T-helper 1 cell treated with Interleukin-12 subunit alpha and Interleukin-12 subunit beta and Interleukin-4 antibody, amounts not matched to agents 30 ng/mL and 1 ng/mL, for 36 hours (primary cell): ENCODE measurements at regions not wholly inside any gene's neighbourhood (a gene's known extent, or its start where the extent isn't known, plus 50 kb on each side); places are given as distances from the start of the nearest gene placed in this dataset.

Source experiments
- intact Hi-C: fragments of 100-400 bp; cut with micrococcal nuclease; formaldehyde crosslinking; loops from one replicate; pipeline ENCODE4 v1.15.1; 2024

DNA sequence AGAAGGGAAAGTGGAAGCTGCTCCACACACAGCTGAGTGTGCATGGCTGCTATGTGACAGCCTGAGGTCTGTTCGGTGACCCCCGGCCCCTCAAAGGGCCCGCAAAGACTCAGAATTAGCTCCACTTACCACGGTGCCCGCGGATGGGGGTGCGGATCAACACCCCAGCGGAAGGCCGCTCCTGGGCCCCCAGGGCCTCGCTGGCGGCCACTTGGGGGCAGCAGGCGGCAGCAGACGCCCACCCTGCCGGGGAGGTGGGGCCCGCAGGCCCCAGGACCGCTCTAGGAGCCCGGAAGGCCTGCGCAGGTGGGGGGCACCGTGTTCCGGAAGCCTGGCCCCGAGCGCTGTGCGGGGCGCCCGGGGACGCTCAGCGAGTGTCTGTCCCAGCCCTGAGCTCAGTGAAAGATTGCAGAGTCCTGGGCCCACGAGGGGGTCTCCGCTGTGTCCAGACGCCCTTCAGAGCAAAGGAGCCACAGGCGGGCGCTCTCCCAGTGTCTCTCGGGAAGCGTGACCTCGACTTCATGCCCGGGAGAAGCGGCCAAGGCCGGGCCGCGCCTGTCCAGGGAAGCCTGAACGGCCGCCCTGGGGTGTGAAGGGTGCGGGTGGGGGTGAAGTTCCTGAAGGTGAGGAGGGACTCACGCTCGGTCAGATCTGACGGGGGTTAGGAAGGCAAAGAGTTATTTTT, 118.7 kb downstream of the VAPA start:
- intact Hi-C loops = no loop called here

DNA sequence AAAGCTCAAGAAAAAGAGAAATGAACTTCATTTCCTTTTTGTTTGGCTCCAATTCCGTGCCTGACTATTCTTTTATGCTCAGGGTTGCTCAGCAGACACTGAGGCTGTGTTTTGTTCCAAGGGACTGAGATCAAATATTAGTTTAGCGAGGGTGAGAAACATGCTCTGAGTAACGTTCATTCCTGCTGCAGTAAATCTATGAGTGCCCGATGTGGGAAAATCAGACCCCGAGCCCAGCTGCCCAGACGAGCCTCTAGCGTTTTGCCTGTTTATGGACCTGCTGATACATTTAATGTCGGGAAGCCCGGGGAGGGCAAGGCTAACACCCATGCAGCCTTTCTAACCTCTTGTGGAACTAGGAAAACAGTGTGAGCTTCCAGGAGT, 119.2 kb downstream of the VAPA start:
- intact Hi-C loops = no loop called here

GRCh38 chr18:10035281-10035991, 121.6 kb downstream of the VAPA start:
- intact Hi-C loops = no loop called here

DNA sequence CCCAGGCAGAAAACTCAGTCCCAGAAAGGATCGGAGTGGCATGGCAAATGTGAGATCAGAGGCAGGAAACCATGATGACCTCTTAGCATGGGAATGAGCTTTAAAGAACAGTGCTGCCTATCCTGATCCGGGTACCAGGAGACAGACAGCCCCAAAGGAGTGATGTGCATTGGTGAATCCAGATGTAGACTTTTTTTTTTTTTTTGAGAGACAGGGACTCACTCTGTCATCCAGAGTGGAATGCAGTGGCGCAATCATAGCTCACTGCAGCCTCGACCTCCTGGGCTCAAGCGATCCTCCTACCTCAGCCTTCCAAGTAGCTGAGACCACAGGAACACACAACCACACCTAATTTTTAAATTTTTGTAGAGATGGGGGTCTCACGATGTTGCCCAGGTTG, 122.7 kb downstream of the VAPA start:
- intact Hi-C loops = no loop called here

DNA sequence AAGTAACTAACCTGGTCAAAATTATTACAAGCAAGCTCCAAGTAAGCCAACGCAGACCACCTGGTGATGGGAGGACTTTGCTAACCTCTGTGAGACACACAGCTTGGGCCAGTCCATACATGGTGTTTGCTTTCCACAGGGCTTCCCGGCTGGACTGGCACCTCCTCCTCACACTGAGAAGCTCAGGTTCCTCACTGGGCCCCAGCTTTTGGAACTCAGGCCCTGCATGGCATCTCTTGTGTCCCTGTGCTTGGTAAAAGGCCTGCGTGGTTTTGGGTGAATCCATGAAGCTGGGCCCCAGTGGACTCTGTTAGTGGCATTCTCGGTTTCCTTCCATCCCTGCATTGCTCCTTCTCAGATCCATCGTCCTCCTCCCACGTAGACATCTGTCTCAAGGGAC, 123.4 kb downstream of the VAPA start:
- intact Hi-C loops = no loop called here

GRCh38 chr18:10038268-10038667, 124.5 kb downstream of the VAPA start:
- intact Hi-C loops = no loop called here

DNA sequence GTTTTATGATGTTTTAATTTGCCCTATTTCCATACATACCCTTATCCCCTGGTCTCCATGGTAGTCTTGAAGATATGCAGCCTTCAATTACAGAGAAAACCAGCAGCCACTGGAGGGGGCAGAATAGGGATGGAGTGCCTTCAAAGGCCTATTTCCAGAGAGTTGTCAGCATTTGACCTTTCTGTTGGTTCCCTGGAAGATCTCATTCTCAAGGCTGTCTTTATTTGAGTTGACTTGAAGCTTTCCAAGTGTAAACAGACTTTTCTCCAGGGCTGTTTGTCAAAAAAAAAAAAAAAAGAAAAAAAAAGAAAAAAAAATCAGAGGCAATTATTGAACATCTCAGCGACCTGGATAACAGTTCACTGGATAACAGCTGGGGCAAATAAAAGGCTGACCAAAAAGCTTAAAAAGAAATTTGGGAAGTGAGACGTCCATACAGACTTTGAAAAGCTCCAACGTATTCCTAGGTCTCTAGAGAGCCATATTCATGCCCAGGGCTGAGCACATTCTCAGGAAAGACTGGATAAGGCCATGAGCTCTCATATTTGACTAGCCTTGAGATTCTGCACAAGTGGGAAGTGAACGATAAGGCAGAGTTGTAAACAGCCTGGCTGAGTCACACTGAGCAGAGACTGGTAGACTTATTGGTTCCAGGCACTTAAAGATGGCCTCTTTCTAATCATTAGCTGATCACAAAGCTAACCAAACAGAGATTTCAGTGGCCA, 126.6 kb downstream of the VAPA start:
- intact Hi-C loops = no loop called here

GRCh38 chr18:10041180-10041579, 127.4 kb downstream of the VAPA start:
- intact Hi-C loops = no loop called here

DNA sequence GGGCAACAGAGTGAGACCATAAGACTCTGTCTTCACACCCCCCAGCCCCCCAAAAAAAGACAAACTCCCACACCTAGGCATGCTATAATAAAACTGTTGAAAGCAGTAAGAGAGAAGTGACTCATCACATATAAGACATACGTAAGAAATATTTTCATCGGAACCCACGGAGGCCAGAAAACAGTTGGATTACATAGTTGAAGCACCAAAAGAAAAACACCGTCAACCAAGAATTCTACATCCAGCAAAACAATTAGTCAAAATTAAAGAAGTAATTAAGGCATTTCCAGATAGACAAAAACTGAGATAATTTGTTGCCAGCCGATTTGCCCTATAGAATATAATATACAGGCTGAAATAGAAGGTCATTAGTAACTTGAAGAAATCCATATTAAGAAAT, 128.7 kb downstream of the VAPA start:
- intact Hi-C loops = no loop called here

- intact Hi-C loops = no loop called here
Observed at GRCh38 chr18:10044054-10044453, 130.2 kb downstream of the VAPA start.

DNA sequence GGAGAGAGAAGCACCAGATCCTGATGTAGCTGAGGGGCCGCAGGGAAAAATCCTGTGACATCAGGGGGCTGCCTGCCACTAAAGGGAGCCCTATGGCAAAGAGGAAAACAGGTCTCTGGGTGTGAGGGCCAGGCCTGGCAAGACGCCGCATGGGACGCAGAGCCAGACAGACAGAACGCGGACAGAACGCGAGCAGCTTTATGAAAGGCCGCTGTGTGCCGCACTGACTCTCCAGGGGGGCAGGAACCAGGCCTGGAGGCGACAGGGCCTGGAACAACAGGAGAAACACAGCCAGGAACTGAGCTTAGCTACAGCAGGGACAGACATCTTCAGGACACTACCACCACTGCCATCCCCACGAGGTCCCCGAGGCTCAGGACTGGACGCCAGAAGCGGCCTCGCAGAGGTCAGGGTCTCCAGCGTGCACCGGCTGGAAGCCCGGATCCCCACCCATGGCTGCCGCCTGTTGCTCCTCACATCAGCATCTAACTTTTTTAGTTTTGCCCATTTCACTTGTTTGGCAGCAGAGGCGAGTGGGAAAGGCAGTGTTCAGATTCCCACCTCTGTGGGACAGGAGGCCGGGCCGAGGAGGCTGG, 131.6 kb downstream of the VAPA start:
- intact Hi-C loops = no loop called here

GRCh38 chr18:10046178-10046807, 132.5 kb downstream of the VAPA start:
- intact Hi-C loops = no loop called here

DNA sequence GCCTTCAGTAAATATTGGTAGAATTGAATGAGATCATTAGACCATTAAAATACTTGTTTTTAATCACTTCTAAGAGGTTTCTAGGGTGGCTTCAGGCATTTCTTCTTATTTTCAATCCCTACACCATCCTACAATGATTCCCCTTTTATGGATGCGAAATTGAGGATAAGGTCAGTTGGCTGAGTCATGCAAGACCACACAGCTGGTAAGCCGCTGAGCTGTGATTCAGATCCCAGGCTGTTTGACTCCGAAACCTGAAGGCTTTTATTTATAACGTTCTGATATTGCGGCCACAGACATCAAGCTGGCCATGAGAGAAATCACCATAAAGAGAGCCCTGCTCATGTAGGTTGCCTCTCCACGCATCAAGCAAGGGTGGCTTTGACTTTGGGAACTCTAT, 133.4 kb downstream of the VAPA start:
- intact Hi-C loops = no loop called here

- intact Hi-C loops = no loop called here
Observed at GRCh38 chr18:10049747-10050146, 135.9 kb downstream of the VAPA start.

DNA sequence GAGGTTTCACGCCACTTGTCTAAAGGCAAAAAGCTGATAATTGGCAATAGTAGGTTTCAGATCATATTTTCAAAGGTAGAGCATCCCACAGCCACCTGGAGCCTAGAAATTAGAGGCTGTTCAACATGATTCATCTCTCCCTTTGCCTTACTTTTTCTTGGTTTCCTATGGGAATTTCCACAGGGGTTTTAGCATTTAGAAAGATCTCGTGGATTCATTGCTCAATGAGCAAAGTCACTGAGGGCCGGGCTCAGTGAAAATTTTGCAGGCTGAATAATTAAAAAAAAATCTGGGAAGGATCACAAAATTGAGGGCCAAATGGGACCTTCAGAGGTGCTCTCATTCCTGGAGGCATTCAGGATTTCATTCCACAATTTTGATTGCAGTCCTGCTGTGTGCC, 137.1 kb downstream of the VAPA start:
- intact Hi-C loops = no loop called here

- intact Hi-C loops = no loop called here
Observed at GRCh38 chr18:10051877-10052631, 138.2 kb downstream of the VAPA start.

DNA sequence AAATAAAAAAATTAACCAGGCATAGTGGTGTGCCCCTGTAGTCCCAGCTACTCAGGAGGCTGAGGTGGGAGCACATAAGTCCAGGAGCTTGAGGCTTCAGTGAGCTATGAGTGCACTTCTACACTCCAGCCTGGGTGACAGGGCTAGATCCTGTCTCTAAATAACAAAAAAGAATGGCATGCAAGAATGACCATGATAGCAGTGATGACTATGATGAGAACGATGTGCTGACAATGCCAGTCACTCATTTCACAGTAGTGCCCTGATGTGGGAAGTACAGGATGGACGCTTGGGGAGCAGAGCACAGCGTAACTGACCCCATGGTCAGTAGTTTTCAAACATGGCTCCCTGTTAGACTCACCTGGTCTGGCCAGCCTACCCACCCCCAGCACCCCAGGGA, 139.1 kb downstream of the VAPA start:
- intact Hi-C loops = no loop called here

DNA sequence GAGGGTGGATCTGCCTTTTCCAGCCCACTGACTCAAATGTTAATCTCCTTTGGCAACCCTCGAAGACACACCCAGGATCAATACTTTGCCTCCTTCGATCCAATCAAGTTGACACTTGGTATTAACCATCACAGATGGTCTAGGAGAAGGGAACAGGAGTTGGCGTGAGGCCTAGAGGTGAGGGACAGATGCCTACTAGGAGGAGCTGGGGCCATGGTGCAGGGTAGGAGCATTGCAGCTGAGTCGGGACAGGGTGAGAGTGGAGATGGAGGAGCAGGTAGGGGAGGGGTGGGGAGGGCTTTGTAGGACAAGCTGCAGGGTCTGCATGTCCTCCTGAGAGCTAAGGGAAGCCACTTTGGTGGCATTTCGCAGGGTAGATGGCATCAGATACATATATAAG, 140.0 kb downstream of the VAPA start:
- intact Hi-C loops = no loop called here

DNA sequence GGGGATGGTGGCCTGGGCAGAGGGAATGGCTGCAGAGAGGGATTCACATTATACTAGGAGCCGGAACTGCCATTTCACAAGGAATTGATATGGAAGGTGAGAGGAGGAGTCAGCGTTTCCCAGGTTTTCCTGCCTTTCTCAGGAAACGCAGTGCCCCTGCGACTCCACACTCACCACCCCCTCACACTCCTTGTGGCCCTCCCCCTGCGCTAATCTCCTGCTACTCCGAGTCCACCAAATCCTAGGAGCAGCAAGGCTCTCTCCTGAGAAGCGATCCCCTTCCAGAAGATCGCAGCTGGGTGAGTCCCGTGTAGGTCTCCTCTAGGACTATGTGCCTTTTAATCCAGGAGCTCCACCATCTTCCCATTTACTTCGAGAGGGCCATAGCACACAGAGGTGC, 140.6 kb downstream of the VAPA start:
- intact Hi-C loops = no loop called here

GRCh38 chr18:10055125-10055750, 141.4 kb downstream of the VAPA start:
- intact Hi-C loops = no loop called here

- intact Hi-C loops = no loop called here
Observed at GRCh38 chr18:10056506-10056905, 142.7 kb downstream of the VAPA start.
